Cardiac muscle cell (in vitro differentiated cells and primary cell): ENCODE measurements at regions not wholly inside any gene's neighbourhood (a gene's known extent, or its start where the extent isn't known, plus 50 kb on each side); places are given as distances from the start of the nearest gene placed in this dataset.
A peak's percentile ranks its signal among the peaks of the same experiment; 100 is the strongest.

Source experiments
- DNase-seq, 2 donors: peaks; one replicate each; pipeline versions ENCODE4 v3.0.0 to v3.0.0-alpha.2; 2010 to 2017; ENCODE audit warnings: low read depth in 1 of 2, low spot score in 1 of 2
- H3K27ac ChIP-seq: fragments of 200-600 bp; sonication (generic); 2 replicates; pipeline ENCODE4 v1.5.1; 2016
- H3K27me3 ChIP-seq: fragments of 200-600 bp; sonication (generic); 2 replicates; pipeline ENCODE4 v1.6.0; 2016; ENCODE audit warnings: control low read depth
- H3K36me3 ChIP-seq: fragments of 200-600 bp; sonication (generic); 2 replicates; pipeline ENCODE4 v1.5.1; 2016; ENCODE audit warnings: control low read depth
- H3K4me1 ChIP-seq: fragments of 200-600 bp; sonication (generic); 2 replicates; pipeline ENCODE4 v1.8.1; 2017; ENCODE audit warnings: low read depth, mild to moderate bottlenecking, mixed run types
- H3K4me3 ChIP-seq: fragments of 200-600 bp; sonication (generic); 2 replicates; pipeline ENCODE4 v1.5.1; 2016; ENCODE audit warnings: mild to moderate bottlenecking
- H3K9me3 ChIP-seq: fragments of 200-600 bp; sonication (generic); 2 replicates; pipeline ENCODE4 v1.5.1; 2017; ENCODE audit warnings: low read depth, mild to moderate bottlenecking, control low read depth
- TF ChIP-seq, protein P1 (sequence below): IDR thresholded peaks from 2 replicates; pipeline ENCODE4 v1.5.1; 2012; ENCODE audit warnings: low read depth, mild to moderate bottlenecking, low read length

DNA sequence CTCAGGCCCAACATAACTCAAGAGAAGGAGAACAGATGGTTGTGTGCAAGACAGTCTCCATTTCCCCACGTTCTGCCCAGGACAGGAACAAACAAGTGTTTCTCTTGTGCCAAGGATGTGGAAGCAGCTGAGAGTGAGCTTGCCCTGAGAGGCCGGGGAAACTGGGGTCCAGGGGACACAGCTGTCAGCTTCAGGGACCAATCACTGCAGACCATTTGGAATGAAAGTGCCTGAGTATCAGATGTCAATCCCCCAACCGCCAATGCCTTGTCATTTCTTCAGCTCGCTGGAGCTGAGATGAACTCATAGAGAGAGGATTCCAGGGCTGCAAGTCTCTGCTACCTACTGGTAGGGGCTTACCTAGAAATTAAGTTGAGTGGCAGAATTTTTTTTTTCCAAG is 71.9 kb upstream of the METAP2 start:
- DNase-seq, result no peak
- H3K36me3 ChIP-seq, result no peaks in the 10 kb centered on the region
- H3K9me3 ChIP-seq, result no peaks in the 10 kb centered on the region
- H3K27me3 ChIP-seq, result no peaks in the 10 kb centered on the region
- H3K4me3 ChIP-seq, result no peak overlapping the region
- TF ChIP-seq, protein P1, sequence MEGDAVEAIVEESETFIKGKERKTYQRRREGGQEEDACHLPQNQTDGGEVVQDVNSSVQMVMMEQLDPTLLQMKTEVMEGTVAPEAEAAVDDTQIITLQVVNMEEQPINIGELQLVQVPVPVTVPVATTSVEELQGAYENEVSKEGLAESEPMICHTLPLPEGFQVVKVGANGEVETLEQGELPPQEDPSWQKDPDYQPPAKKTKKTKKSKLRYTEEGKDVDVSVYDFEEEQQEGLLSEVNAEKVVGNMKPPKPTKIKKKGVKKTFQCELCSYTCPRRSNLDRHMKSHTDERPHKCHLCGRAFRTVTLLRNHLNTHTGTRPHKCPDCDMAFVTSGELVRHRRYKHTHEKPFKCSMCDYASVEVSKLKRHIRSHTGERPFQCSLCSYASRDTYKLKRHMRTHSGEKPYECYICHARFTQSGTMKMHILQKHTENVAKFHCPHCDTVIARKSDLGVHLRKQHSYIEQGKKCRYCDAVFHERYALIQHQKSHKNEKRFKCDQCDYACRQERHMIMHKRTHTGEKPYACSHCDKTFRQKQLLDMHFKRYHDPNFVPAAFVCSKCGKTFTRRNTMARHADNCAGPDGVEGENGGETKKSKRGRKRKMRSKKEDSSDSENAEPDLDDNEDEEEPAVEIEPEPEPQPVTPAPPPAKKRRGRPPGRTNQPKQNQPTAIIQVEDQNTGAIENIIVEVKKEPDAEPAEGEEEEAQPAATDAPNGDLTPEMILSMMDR, result no peak
- H3K27ac ChIP-seq, result no peak overlapping the region
- H3K4me1 ChIP-seq, result no peaks in the 10 kb centered on the region

DNA sequence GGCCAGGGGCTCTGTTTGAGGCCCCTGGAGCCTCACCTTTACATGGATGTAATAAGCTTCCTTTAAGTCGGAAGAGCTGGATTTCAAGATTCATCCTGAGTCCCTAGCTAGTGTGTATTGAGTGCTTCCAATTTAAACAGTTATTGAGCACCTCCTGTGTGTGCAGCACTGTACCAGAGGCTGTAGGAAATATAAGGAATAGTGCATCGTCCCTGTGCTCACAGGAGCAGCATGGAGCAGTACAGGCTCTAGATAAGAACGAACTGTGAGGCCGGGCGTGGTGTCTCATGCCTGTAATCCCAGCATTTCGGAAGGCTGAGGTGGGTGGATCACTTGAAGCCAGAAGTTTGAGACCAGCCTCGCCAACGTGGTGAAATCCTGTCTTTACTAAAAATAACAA is 65.8 kb upstream of the METAP2 start:
- no peaks in the 10 kb centered on the region for H3K9me3 ChIP-seq
- no peak overlapping the region for H3K4me3 ChIP-seq
- no peak for DNase-seq
- H3K36me3 ChIP-seq, result no peaks in the 10 kb centered on the region
- H3K4me1 ChIP-seq, result no peaks in the 10 kb centered on the region
- TF ChIP-seq, protein P1, result no peak
- no peak overlapping the region for H3K27ac ChIP-seq
- no peaks in the 10 kb centered on the region for H3K27me3 ChIP-seq

- no peak overlapping the region for H3K27ac ChIP-seq
- H3K4me3 ChIP-seq, result no peak overlapping the region
- TF ChIP-seq, protein P1, result no peak
- no peaks in the 10 kb centered on the region for H3K36me3 ChIP-seq
- H3K4me1 ChIP-seq, result no peaks in the 10 kb centered on the region
- no peaks in the 10 kb centered on the region for H3K9me3 ChIP-seq
- H3K27me3 ChIP-seq, result no peaks in the 10 kb centered on the region
- no peak for DNase-seq
Measured at GRCh38 chr12:95411057-95411456, 62.9 kb upstream of the METAP2 start.

GRCh38 chr12:95411466-95411865 is 62.5 kb upstream of the METAP2 start:
- Histone ChIP-seq H3K36me3 (no peaks in the 10 kb centered on the region), H3K27ac (no peak overlapping the region), H3K9me3 (no peaks in the 10 kb centered on the region), H3K4me3 (no peak overlapping the region), H3K4me1 (no peaks in the 10 kb centered on the region), H3K27me3 (no peaks in the 10 kb centered on the region)
- TF ChIP-seq, protein P1, result no peak
- no peak for DNase-seq

DNA sequence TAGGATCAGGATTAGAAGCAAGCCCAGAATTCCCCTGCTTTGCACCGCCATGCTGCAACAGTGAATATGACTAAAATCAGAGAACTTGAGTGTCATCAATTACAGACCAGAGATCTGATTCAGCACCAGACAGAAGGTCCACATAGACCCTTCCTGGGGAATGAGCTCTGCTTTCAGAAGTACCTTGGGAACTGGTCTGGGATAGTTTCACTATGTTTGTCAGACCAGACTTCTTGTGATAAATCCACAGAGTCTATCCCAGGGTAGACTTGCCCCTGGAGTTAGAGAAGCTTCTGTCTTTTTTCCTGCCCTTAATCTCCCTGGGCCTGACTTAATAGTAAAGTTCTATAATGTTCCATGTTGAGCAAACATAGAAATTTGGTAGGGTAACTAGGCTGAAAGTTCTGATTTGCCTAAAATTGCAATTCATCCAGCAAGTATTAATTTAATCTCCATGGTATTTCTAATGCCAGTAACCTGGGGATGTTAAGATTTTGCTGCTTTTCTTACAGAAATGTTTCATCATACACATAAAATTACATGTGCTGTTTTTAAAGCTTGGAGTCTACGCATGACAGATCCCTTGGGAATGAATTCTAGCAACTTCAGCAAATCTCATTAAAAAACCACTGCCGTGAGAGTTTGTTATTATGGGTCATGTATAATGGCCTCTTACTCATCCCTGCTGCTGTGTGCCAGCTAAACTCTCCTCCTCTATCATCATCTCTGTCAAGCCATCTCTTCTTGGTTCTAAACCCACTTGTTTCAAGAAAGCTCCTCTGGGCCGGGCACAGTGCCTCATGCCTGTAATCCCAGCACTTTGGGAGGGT is 61.3 kb upstream of the METAP2 start:
- Histone ChIP-seq H3K27ac (no peak overlapping the region), H3K9me3 (no peaks in the 10 kb centered on the region), H3K4me1 (peaks cover 1% of the 10 kb centered on the region), H3K36me3 (no peaks in the 10 kb centered on the region), H3K27me3 (no peaks in the 10 kb centered on the region), H3K4me3 (no peak overlapping the region)
- peak in 1 of 2 donors; percentile 87 for DNase-seq
- TF ChIP-seq, protein P1, result no peak
